Testis (tissue), 2 donors: ENCODE measurements at regions not wholly inside any gene's neighbourhood (a gene's known extent, or its start where the extent isn't known, plus 50 kb on each side); places are given as distances from the start of the nearest gene placed in this dataset.

ENCODE experiments used
- DNase-seq: peaks from one replicate; pipeline ENCODE4 v3.0.0-alpha.2; 2019
- H3K27ac ChIP-seq, 2 donors: fragments of 200-600 bp; sonication (generic); one replicate each; pipeline ENCODE4 v1.5.1; 2019
- H3K27me3 ChIP-seq: fragments of 200-600 bp; sonication (generic); one replicate; pipeline ENCODE4 v1.5.1; 2019
- H3K36me3 ChIP-seq: fragments of 200-600 bp; sonication (generic); one replicate; pipeline ENCODE4 v1.5.1; 2017; ENCODE audit warnings: low read depth; ENCODE audit errors: missing control alignments
- H3K4me1 ChIP-seq: fragments of 200-600 bp; sonication (generic); one replicate; pipeline ENCODE4 v1.5.1; 2019
- H3K4me3 ChIP-seq, 2 donors: fragments of 200-600 bp; sonication (generic); one replicate each; pipeline ENCODE4 v1.5.1; 2017 to 2019
- H3K9me3 ChIP-seq: fragments of 200-600 bp; sonication (generic); one replicate; pipeline ENCODE4 v1.5.1; 2017
- POLR2A ChIP-seq: fragments of 450-650 bp; IDR thresholded peaks from one replicate; pipeline ENCODE4 v1.6.1; 2017; ENCODE audit warnings: antibody characterized with exemption, mild to moderate bottlenecking, moderate library complexity
- WGBS, 2 donors: methylation state at CpG; one replicate each; pipeline ENCODE4 v1.1.5; 2018; 5-methylcytosine and 5-hydroxymethylcytosine counted together
- intact Hi-C: fragments of 100-400 bp; cut with DNase I; formaldehyde crosslinking; loops from one replicate; pipeline ENCODE4 v1.15.1; 2023; ENCODE audit warnings: low total_unique reads
- TF ChIP-seq, protein P1 (sequence below), 3 experiments: fragments of 450-650 bp in 2 of 3; fragments of 200-600 bp in 1 of 3; sonication (generic) in 1 of 3; IDR thresholded peaks; one replicate each; pipeline ENCODE4 v1.5.1; 2016 to 2019; ENCODE audit warnings: antibody characterized with exemption in 3 of 3, mild to moderate bottlenecking in 2 of 3, moderate library complexity in 1 of 3

DNA sequence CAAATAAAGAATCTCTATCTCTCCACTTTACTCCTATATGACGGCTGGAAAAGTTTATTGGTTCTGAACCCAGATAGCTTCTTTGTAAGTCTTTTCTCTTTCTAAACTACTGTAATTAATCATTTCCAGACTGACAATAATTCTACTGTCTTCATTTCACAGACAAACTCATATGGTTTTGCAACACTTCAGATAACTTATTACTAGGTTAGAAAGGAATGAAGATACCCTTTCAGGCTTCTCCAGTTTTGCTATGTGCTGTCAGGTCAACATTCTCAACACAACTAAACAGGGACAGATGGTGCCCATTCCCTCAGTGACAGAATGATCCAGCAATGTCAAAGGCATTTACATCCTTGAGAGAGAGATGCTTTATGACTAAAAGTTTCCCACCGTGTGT lies 198.5 kb upstream of the ITGA4 start:
- Histone ChIP-seq H3K4me1 (no peaks in the 10 kb centered on the region), H3K36me3 (no peaks in the 10 kb centered on the region), H3K4me3 (no peak overlapping the region), H3K27me3 (no peaks in the 10 kb centered on the region), H3K27ac (no peak overlapping the region), H3K9me3 (no peaks in the 10 kb centered on the region)
- WGBS, 2 donors = 55 to 66% methylated on average over 2 of the region's 2 CpGs
- intact Hi-C loops = no loop called here
- no peak for TF ChIP-seq POLR2A
- TF ChIP-seq, protein P1, sequence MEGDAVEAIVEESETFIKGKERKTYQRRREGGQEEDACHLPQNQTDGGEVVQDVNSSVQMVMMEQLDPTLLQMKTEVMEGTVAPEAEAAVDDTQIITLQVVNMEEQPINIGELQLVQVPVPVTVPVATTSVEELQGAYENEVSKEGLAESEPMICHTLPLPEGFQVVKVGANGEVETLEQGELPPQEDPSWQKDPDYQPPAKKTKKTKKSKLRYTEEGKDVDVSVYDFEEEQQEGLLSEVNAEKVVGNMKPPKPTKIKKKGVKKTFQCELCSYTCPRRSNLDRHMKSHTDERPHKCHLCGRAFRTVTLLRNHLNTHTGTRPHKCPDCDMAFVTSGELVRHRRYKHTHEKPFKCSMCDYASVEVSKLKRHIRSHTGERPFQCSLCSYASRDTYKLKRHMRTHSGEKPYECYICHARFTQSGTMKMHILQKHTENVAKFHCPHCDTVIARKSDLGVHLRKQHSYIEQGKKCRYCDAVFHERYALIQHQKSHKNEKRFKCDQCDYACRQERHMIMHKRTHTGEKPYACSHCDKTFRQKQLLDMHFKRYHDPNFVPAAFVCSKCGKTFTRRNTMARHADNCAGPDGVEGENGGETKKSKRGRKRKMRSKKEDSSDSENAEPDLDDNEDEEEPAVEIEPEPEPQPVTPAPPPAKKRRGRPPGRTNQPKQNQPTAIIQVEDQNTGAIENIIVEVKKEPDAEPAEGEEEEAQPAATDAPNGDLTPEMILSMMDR (IDR thresholded peaks at IDR 0.05) = no peak
- no peak for DNase-seq

DNA sequence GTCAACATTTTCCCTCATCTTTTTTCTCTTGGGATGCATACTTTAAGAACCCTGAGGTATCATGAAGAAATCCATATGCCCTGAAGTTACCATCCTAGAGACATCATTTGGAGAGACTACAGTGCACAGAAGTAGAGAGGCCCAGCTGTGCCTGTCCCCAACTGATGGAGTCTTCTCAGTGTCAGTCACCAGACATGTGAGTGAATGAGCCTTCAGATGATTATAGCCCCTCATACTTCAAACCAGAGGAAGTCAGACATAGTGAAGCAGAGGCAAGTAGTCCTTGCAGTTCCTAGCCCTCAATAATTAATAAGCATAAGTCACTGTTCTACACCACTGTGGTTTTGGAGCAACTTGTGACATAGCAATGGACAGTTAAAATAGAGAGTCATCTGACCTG lies 194.4 kb upstream of the ITGA4 start:
- no peak for DNase-seq
- no peaks in the 10 kb centered on the region for H3K9me3 ChIP-seq
- intact Hi-C loops = no loop called here
- H3K27me3 ChIP-seq = no peaks in the 10 kb centered on the region
- no peaks in the 10 kb centered on the region for H3K36me3 ChIP-seq
- no peak for TF ChIP-seq POLR2A
- TF ChIP-seq, protein P1 (IDR thresholded peaks at IDR 0.05) = no peak
- H3K27ac ChIP-seq = no peak overlapping the region
- no peaks in the 10 kb centered on the region for H3K4me1 ChIP-seq
- H3K4me3 ChIP-seq = no peak overlapping the region

DNA sequence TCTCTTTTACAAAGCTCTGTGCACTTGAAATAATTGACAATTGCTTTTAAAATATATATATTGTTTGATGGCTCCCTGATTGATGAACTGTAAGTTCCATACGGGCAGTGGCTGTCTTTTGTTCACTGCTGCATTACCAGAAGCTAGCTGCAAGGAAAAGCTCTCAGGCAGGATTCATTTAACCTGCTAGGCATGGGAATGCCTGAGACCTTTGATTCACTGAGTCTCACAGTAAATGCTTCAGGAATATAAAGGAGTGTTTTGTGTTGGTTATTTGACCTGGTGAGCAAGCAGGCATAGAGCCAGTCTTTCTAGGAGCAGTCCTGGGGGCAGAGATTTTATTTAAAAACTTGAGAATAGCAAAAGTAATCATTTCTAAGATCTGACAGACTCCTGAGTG lies 193.2 kb upstream of the ITGA4 start:
- H3K4me1 ChIP-seq = no peaks in the 10 kb centered on the region
- H3K27ac ChIP-seq = no peak overlapping the region
- no peak for DNase-seq
- TF ChIP-seq, protein P1 (IDR thresholded peaks at IDR 0.05) = no peak
- TF ChIP-seq POLR2A = no peak
- no peaks in the 10 kb centered on the region for H3K27me3 ChIP-seq
- no peaks in the 10 kb centered on the region for H3K9me3 ChIP-seq
- no peaks in the 10 kb centered on the region for H3K36me3 ChIP-seq
- intact Hi-C loops = no loop called here
- H3K4me3 ChIP-seq = no peak overlapping the region
- WGBS, 2 donors = 67 to 79% methylated on average over 1 of the region's 1 CpG

DNA sequence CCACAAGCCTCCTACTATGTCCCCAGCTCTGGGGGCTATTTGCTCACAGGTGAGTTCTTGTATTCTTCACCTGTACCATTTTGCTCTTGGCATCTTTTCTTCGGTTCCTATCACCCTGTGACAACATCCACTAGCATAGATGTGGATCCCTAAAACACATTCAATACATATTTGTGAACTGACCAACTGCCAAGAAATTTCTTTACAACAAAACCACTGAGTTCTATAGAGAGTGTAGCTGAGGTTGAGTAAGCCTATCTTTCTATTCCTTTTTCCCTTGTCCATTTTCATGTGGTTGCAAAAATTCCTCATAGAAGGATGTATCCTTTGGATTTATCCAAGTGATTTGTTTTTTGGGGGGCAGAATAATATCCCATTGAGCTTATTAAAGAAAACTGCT lies 192.7 kb upstream of the ITGA4 start:
- H3K4me3 ChIP-seq = no peak overlapping the region
- H3K27me3 ChIP-seq = no peaks in the 10 kb centered on the region
- no peaks in the 10 kb centered on the region for H3K36me3 ChIP-seq
- no peak for DNase-seq
- H3K9me3 ChIP-seq = no peaks in the 10 kb centered on the region
- intact Hi-C loops = no loop called here
- no peaks in the 10 kb centered on the region for H3K4me1 ChIP-seq
- H3K27ac ChIP-seq = no peak overlapping the region
- 83 to 95% methylated on average over 1 of the region's 1 CpG for WGBS, 2 donors
- TF ChIP-seq, protein P1 (IDR thresholded peaks at IDR 0.05) = no peak
- no peak for TF ChIP-seq POLR2A

DNA sequence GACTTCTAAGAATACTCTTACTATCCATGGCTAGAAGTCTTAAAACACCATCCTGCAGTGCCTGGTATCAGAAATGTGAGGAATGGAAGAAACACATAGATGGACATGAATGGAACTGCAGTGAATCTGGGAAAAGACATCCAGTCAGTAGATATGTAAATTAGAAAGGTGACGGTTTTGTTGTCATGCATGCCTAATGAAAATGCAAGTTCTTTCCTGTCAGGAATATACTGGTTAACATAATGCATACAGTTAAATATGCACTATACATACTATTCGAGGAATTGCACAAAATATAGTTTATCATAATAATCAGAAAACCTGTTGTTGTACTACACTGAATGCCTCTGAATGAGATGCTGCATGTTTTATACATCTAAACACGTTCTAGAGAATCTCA lies 190.6 kb upstream of the ITGA4 start:
- no peak overlapping the region for H3K4me3 ChIP-seq
- DNase-seq = no peak
- H3K27ac ChIP-seq = no peak overlapping the region
- no peaks in the 10 kb centered on the region for H3K4me1 ChIP-seq
- no peak for TF ChIP-seq POLR2A
- TF ChIP-seq, protein P1 (IDR thresholded peaks at IDR 0.05) = no peak
- H3K36me3 ChIP-seq = no peaks in the 10 kb centered on the region
- no peaks in the 10 kb centered on the region for H3K9me3 ChIP-seq
- intact Hi-C loops = no loop called here
- 89% methylated on average over 3 of the region's 3 CpGs for WGBS, 2 donors
- H3K27me3 ChIP-seq = no peaks in the 10 kb centered on the region
